ENCODE measurements at regions not wholly inside any gene's neighbourhood (a gene's known extent, or its start where the extent isn't known, plus 50 kb on each side); places are given as distances from the start of the nearest gene placed in this dataset.

GRCh38 chr13:44019651-44020050 lies 139.9 kb downstream of the LACC1 start:
- Histone ChIP-seq H3K27ac (ENCODE audit: insufficient read length, low read depth, low read length) (no peak overlapping the region), H3K79me1 (ENCODE audit: insufficient read depth, low read depth, low read length, poor library complexity, severe bottlenecking) (no peaks in the 10 kb centered on the region), H4K91ac (ENCODE audit: insufficient read length, low read depth, low read length) (no peak overlapping the region), H4K5ac (ENCODE audit: insufficient read length, low read depth, low read length) (no peak overlapping the region), H3K23me2 (ENCODE audit: insufficient read length, low read depth, low read length, poor library complexity, severe bottlenecking) (no peaks in the 10 kb centered on the region), H3K27me3 (ENCODE audit: insufficient read depth, low read length) (no peaks in the 10 kb centered on the region), H3K4me2 (ENCODE audit: insufficient read depth, insufficient read length, low read length) (no peak overlapping the region), H2BK20ac (ENCODE audit: low read depth, low read length, poor library complexity, severe bottlenecking) (no peak overlapping the region), H2BK120ac (ENCODE audit: low read depth, low read length, poor library complexity, severe bottlenecking) (no peak overlapping the region), H3K79me2 (ENCODE audit: insufficient read depth, low read length) (no peaks in the 10 kb centered on the region), H3K14ac (ENCODE audit: insufficient read depth, low read length) (no peak overlapping the region), H2AK5ac (ENCODE audit: insufficient read length, low read length) (no peak overlapping the region), H3K4me1 (ENCODE audit: insufficient read depth, low read length) (no peaks in the 10 kb centered on the region), H3T11ph (ENCODE audit: low read length) (no peak overlapping the region), H3K18ac (ENCODE audit: insufficient read length, low read depth, low read length) (no peak overlapping the region), H3K9me3 (ENCODE audit: control insufficient read depth, low read depth, low read length) (no peaks in the 10 kb centered on the region), H3K23ac (ENCODE audit: insufficient read length, low read depth, low read length) (no peak overlapping the region), H4K20me1 (ENCODE audit: control insufficient read depth, insufficient read depth, insufficient read length) (no peaks in the 10 kb centered on the region), H2AFZ (ENCODE audit: low read length) (no peak overlapping the region), H4K8ac (replicated peaks; ENCODE audit: insufficient read length, low read depth, low read length) (no peak overlapping the region), H2BK5ac (ENCODE audit: insufficient read length, low read length) (no peak overlapping the region), H3K56ac (ENCODE audit: insufficient read length, low read depth, low read length) (no peak overlapping the region), H2BK12ac (ENCODE audit: insufficient read length, low read depth, low read length) (no peak overlapping the region), H3K4ac (ENCODE audit: low read depth, low read length) (no peak overlapping the region), H3K9ac (ENCODE audit: extremely low read depth, insufficient read length, low read length) (no peak overlapping the region), H2BK15ac (ENCODE audit: low read depth, low read length) (no peak overlapping the region)
- no peaks in the 10 kb centered on the region for H3K9me3 Mint-ChIP-seq
- no peak for TF ChIP-seq CTCF (conservative IDR thresholded peaks at IDR 0.05)
- WGBS (ENCODE audit: extremely low coverage, insufficient read length, low lambda C conversion rate): no CpG with 5 or more reads among the region's 4 CpGs
- no peak overlapping the region for H3K27ac Mint-ChIP-seq
- H3K4me1 Mint-ChIP-seq: peaks cover 5 to 7% of the 10 kb centered on the region in 2 experiments; a peak in 3 of 4 replicates
- no peaks in the 10 kb centered on the region; a peak in 1 of 7 replicates for H3K36me3 Mint-ChIP-seq (ENCODE audit: insufficient read depth in 1 of 3, low read depth in 3 of 3)
- no peak overlapping the region for H3K4me3 Mint-ChIP-seq
- DNase-seq: no peak
- H3K27me3 Mint-ChIP-seq (ENCODE audit: low read depth): no peaks in the 10 kb centered on the region

Measured in H9 (cell line).